HG02973 (cell line): ENCODE measurements at regions not wholly inside any gene's neighbourhood (a gene's known extent, or its start where the extent isn't known, plus 50 kb on each side); places are given as distances from the start of the nearest gene placed in this dataset.

Source experiments
- ATAC-seq: cut with Tn5 transposase; IDR thresholded peaks from one replicate; pipeline ENCODE4 v1.9.1; 2021; ENCODE audit warnings: moderate library complexity; ENCODE audit not compliant: unreplicated experiment

- no peak for ATAC-seq
Measured at GRCh38 chr6:103707596-103708325, 1152.0 kb downstream of the HACE1 start.

GRCh38 chr6:103699769-103700168, 1160.0 kb downstream of the HACE1 start:
- ATAC-seq = no peak

- ATAC-seq = no peak
Measured at GRCh38 chr6:103687430-103687829, 1172.3 kb downstream of the HACE1 start.

GRCh38 chr6:103680116-103680515, 1179.6 kb downstream of the HACE1 start:
- no peak for ATAC-seq

GRCh38 chr6:103677290-103677689, 1182.4 kb downstream of the HACE1 start:
- ATAC-seq = no peak

- ATAC-seq = no peak
Measured at GRCh38 chr6:103675807-103676406, 1183.8 kb downstream of the HACE1 start.

GRCh38 chr6:103674790-103675189, 1184.9 kb downstream of the HACE1 start:
- no peak for ATAC-seq

GRCh38 chr6:103672169-103672568, 1187.5 kb downstream of the HACE1 start:
- no peak for ATAC-seq

GRCh38 chr6:103629613-103630012, 1230.1 kb downstream of the HACE1 start:
- ATAC-seq = no peak

GRCh38 chr6:103617642-103618041, 1242.1 kb downstream of the HACE1 start:
- no peak for ATAC-seq

- no peak for ATAC-seq
Measured at GRCh38 chr6:103587722-103588121, 1272.0 kb downstream of the HACE1 start.

GRCh38 chr6:103578115-103578514, 1281.6 kb downstream of the HACE1 start:
- ATAC-seq = no peak

GRCh38 chr6:103570431-103570830, 1289.3 kb downstream of the HACE1 start:
- ATAC-seq = no peak

GRCh38 chr6:103554911-103555310, 1304.8 kb downstream of the HACE1 start:
- no peak for ATAC-seq

- ATAC-seq = no peak
Measured at GRCh38 chr6:103538381-103538780, 1321.3 kb downstream of the HACE1 start.

- no peak for ATAC-seq
Measured at GRCh38 chr6:103534814-103535213, 1324.9 kb downstream of the HACE1 start.

GRCh38 chr6:103534095-103534494, 1325.6 kb downstream of the HACE1 start:
- no peak for ATAC-seq

GRCh38 chr6:103522045-103522444, 1337.7 kb downstream of the HACE1 start:
- ATAC-seq = no peak

GRCh38 chr6:103516336-103516735, 1343.4 kb downstream of the HACE1 start:
- no peak for ATAC-seq

GRCh38 chr6:103507052-103507451, 1352.7 kb downstream of the HACE1 start:
- ATAC-seq = no peak

- no peak for ATAC-seq
Measured at GRCh38 chr6:103505155-103505518, 1354.6 kb downstream of the HACE1 start.

- no peak for ATAC-seq
Measured at GRCh38 chr6:103504501-103505154, 1355.1 kb downstream of the HACE1 start.
